Endodermal cell (in vitro differentiated cells): ENCODE measurements at regions not wholly inside any gene's neighbourhood (a gene's known extent, or its start where the extent isn't known, plus 50 kb on each side); places are given as distances from the start of the nearest gene placed in this dataset.

Experiments used
- DNase-seq: peaks from one replicate; pipeline ENCODE4 v3.0.0-alpha.2; 2017
- H3K27ac ChIP-seq: 2 replicates; pipeline ENCODE4 v1.5.1; 2013; ENCODE audit warnings: mild to moderate bottlenecking, low read depth, low read length, moderate library complexity
- H3K27me3 ChIP-seq: 2 replicates; pipeline ENCODE4 v1.6.1; 2013; ENCODE audit warnings: mild to moderate bottlenecking, low read length, moderate library complexity; ENCODE audit not compliant: insufficient read depth, control insufficient read depth, poor library complexity, severe bottlenecking
- H3K36me3 ChIP-seq: 2 replicates; pipeline ENCODE4 v1.7.0; 2013; ENCODE audit warnings: mild to moderate bottlenecking, low read length, moderate library complexity; ENCODE audit not compliant: control insufficient read depth, insufficient read depth
- H3K4me1 ChIP-seq: one replicate; pipeline ENCODE4 v1.7.0; 2013; ENCODE audit warnings: low read length; ENCODE audit not compliant: control insufficient read depth, insufficient read depth
- H3K4me3 ChIP-seq: 2 replicates; pipeline ENCODE4 v1.5.1; 2013; ENCODE audit warnings: mild to moderate bottlenecking, low read length, moderate library complexity
- H3K9ac ChIP-seq: 2 replicates; pipeline ENCODE4 v1.6.1; 2013; ENCODE audit warnings: mild to moderate bottlenecking, low read length, moderate library complexity; ENCODE audit not compliant: poor library complexity, severe bottlenecking; ENCODE audit errors: extremely low read depth
- H3K9me3 ChIP-seq: 2 replicates; pipeline ENCODE4 v1.6.1; 2013; ENCODE audit warnings: mild to moderate bottlenecking, low read length, moderate library complexity; ENCODE audit not compliant: control insufficient read depth
- H3K27ac Mint-ChIP-seq: 2 replicates; pipeline ENCODE4 v1.8.0; 2020; ENCODE audit warnings: mixed read lengths
- H3K27me3 Mint-ChIP-seq: 2 replicates; pipeline ENCODE4 v1.8.0; 2021; ENCODE audit warnings: mild to moderate bottlenecking, mixed read lengths; ENCODE audit not compliant: insufficient read depth
- H3K36me3 Mint-ChIP-seq: 2 replicates; pipeline ENCODE4 v1.8.0; 2020; ENCODE audit warnings: low read depth, mixed read lengths
- H3K4me1 Mint-ChIP-seq: 2 replicates; pipeline ENCODE4 v1.8.0; 2020; ENCODE audit warnings: mixed read lengths
- H3K4me3 Mint-ChIP-seq: 2 replicates; pipeline ENCODE4 v1.8.0; 2020; ENCODE audit warnings: mild to moderate bottlenecking, moderate library complexity, mixed read lengths
- H3K9me3 Mint-ChIP-seq: 2 replicates; pipeline ENCODE4 v1.8.0; 2020; ENCODE audit warnings: mild to moderate bottlenecking, mixed read lengths
- CTCF ChIP-seq: fragments of 200-600 bp; sonication (generic); conservative IDR thresholded peaks from 2 replicates; pipeline ENCODE4 v1.5.0; 2021; ENCODE audit warnings: antibody characterized with exemption, mild to moderate bottlenecking
- WGBS, 2 experiments: methylation state at CpG; one replicate each; pipeline versions ENCODE4 v1.1.5 to v1.1.7; 2013; ENCODE audit warnings: missing lambda C conversion rate in 2 of 2, mixed read lengths in 1 of 2; ENCODE audit not compliant: insufficient coverage in 1 of 2, insufficient read length in 1 of 2; 5-methylcytosine and 5-hydroxymethylcytosine counted together

DNA sequence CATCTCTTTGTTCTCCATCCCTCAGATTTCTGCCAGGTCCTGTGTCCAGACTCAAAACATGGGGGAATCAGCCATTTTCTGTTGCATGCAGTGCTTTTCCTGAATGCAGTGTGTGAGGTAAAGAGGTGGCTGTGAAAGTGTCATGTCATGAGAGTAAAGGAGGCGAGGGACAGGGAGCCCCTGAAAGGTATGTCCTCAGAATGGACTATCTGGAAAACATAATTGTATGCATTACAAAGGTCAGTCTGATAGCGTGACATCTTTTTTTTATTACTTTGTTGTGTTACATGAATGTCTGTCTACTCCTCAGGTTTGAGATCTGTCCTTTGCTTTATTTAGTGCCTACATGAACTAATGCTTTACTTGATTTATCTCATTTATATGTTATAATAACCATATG lies 239.1 kb downstream of the MAN2A1 start:
- Histone ChIP-seq H3K27me3 (peaks cover 16% of the 10 kb centered on the region), H3K4me1 (peaks cover 3% of the 10 kb centered on the region), H3K9me3 (no peaks in the 10 kb centered on the region), H3K9ac (no peak overlapping the region), H3K27ac (no peak overlapping the region), H3K4me3 (no peak overlapping the region), H3K36me3 (no peaks in the 10 kb centered on the region)
- no peaks in the 10 kb centered on the region for H3K36me3 Mint-ChIP-seq
- peaks cover 9% of the 10 kb centered on the region for H3K4me1 Mint-ChIP-seq
- H3K9me3 Mint-ChIP-seq: no peaks in the 10 kb centered on the region
- H3K27ac Mint-ChIP-seq: no peak overlapping the region
- no peak for DNase-seq
- peaks cover 4% of the 10 kb centered on the region for H3K27me3 Mint-ChIP-seq
- 97 to 100% methylated on average over 2 of the region's 2 CpGs for WGBS, 2 experiments
- no peak overlapping the region for H3K4me3 Mint-ChIP-seq
- no peak for TF ChIP-seq CTCF

DNA sequence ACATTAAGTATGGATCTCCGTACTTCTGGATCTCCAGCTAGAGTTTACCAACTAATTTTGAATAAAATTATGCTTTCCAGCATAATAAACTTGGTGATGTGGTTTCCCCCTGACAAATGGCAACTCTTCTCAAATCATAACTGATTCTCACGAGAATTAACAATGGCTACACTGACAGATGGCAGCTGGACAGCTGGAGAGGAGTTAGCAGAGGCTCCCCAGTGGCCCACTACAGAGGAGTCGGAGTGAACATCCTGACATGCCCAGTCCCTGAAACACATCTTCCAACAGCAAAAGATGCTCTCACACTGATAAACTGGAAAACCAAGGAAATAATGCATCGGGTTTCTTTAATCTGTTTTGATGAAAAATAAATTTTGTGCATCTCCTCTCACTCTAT lies 239.6 kb downstream of the MAN2A1 start:
- no peak overlapping the region for H3K4me3 ChIP-seq
- WGBS, 2 experiments: 92 to 95% methylated on average over 2 to 4 of the region's 4 CpGs

DNA sequence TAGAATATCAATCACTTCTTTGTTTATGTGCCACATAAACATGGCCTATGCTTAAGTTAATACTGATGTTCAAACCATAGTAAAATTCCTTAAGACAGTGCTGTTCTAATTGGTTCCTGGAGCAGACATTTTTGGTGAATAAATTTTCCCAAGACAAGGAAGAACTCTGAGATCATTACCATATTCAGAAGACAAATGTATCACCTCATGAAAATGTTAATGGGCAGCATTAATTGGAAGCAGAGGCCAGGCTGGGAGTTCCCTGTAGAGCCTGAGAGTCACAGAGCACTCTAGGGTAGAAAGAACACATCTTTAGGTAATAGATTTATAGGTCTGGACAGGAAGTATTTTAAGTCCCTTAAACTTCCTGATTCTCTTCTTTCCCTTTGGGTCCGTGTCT lies 240.2 kb downstream of the MAN2A1 start:
- H3K27ac Mint-ChIP-seq: no peak overlapping the region
- H3K36me3 Mint-ChIP-seq: no peaks in the 10 kb centered on the region
- no peak for TF ChIP-seq CTCF
- Histone ChIP-seq H3K27me3 (peaks cover 16% of the 10 kb centered on the region), H3K27ac (no peak overlapping the region), H3K9me3 (no peaks in the 10 kb centered on the region), H3K4me1 (no peaks in the 10 kb centered on the region), H3K9ac (no peak overlapping the region), H3K4me3 (no peak overlapping the region), H3K36me3 (no peaks in the 10 kb centered on the region)
- H3K4me1 Mint-ChIP-seq: no peaks in the 10 kb centered on the region
- H3K9me3 Mint-ChIP-seq: no peaks in the 10 kb centered on the region
- no peak for DNase-seq
- peaks cover 4% of the 10 kb centered on the region for H3K27me3 Mint-ChIP-seq
- H3K4me3 Mint-ChIP-seq: no peak overlapping the region
- WGBS, 2 experiments: 100% methylated on average over 1 of the region's 1 CpG; no CpG with 5 or more reads in 1 of the 2 experiments

More for the DNA sequence above, 239.6 kb downstream of the MAN2A1 start:
- Histone ChIP-seq H3K4me1 (no peaks in the 10 kb centered on the region), H3K27ac (no peak overlapping the region), H3K9ac (no peak overlapping the region), H3K36me3 (no peaks in the 10 kb centered on the region), H3K9me3 (no peaks in the 10 kb centered on the region), H3K27me3 (peaks cover 16% of the 10 kb centered on the region)
- no peak for TF ChIP-seq CTCF
- no peak for DNase-seq
- no peaks in the 10 kb centered on the region for H3K9me3 Mint-ChIP-seq
- no peak overlapping the region for H3K4me3 Mint-ChIP-seq
- H3K27ac Mint-ChIP-seq: no peak overlapping the region
- H3K4me1 Mint-ChIP-seq: peaks cover 3% of the 10 kb centered on the region
- no peaks in the 10 kb centered on the region for H3K36me3 Mint-ChIP-seq
- peaks cover 4% of the 10 kb centered on the region for H3K27me3 Mint-ChIP-seq
